ENCODE measurements at regions not wholly inside any gene's neighbourhood (a gene's known extent, or its start where the extent isn't known, plus 50 kb on each side); places are given as distances from the start of the nearest gene placed in this dataset.
A peak's percentile ranks its signal among the peaks of the same experiment; 100 is the strongest.

GRCh38 chr10:29805134-29805723 is 170.5 kb upstream of the SVIL start:
- Histone ChIP-seq H3K4me3 (ENCODE audit: low read length) (no peak overlapping the region), H3K27me3 (ENCODE audit: control insufficient read depth in 2 of 2, insufficient read depth in 2 of 2, low read length in 2 of 2) (no peaks in the 10 kb centered on the region), H3K36me3 (ENCODE audit: control insufficient read depth in 2 of 3, insufficient read depth in 3 of 3, low read length in 3 of 3) (no peaks in the 10 kb centered on the region), H3K4me1 (ENCODE audit: control insufficient read depth in 2 of 2, insufficient read depth in 2 of 2, low read length in 2 of 2) (no peaks in the 10 kb centered on the region), H3K9me3 (ENCODE audit: control insufficient read depth in 2 of 3, low read length in 3 of 3) (no peaks in the 10 kb centered on the region), H3K27ac (ENCODE audit: low read depth, low read length) (no peak overlapping the region)
- Mint-ChIP-seq H3K27ac (no peak overlapping the region), H3K36me3 (peaks cover 0 to 7% (median 0%) of the 10 kb centered on the region in 5 donors), H3K4me1 (peaks cover 0 to 8% (median 0%) of the 10 kb centered on the region in 7 donors), H3K4me3 (no peak overlapping the region), H3K27me3 (peaks cover 7 to 24% (median 14%) of the 10 kb centered on the region in 5 donors), H3K9me3 (peaks cover 0 to 10% (median 0%) of the 10 kb centered on the region in 11 donors)
- ATAC-seq (no peak), DNase-seq (no peak)
- intact Hi-C loops (cut with micrococcal nuclease): no loop called here
- CTCF ChIA-PET: no interaction called here
- POLR2A ChIA-PET: no interaction called here

- no peak overlapping the region for H3K4me3 Mint-ChIP-seq
- ATAC-seq (peak; percentile 52), DNase-seq (no peak)
- Histone ChIP-seq H3K27me3 (ENCODE audit: control insufficient read depth in 2 of 2, insufficient read depth in 2 of 2, low read length in 2 of 2) (no peaks in the 10 kb centered on the region), H3K4me3 (ENCODE audit: low read length) (no peak overlapping the region), H3K9me3 (ENCODE audit: control insufficient read depth in 2 of 3, low read length in 3 of 3) (no peaks in the 10 kb centered on the region), H3K36me3 (ENCODE audit: control insufficient read depth in 2 of 3, insufficient read depth in 3 of 3, low read length in 3 of 3) (no peaks in the 10 kb centered on the region), H3K4me1 (ENCODE audit: control insufficient read depth in 2 of 2, insufficient read depth in 2 of 2, low read length in 2 of 2) (no peaks in the 10 kb centered on the region), H3K27ac (ENCODE audit: low read depth, low read length) (no peak overlapping the region)
- ChIA-PET CTCF (no interaction called here), POLR2A (no interaction called here)
- peaks cover 0 to 7% (median 0%) of the 10 kb centered on the region in 11 donors for H3K9me3 Mint-ChIP-seq
- peaks cover 0 to 4% (median 0%) of the 10 kb centered on the region in 5 donors for H3K36me3 Mint-ChIP-seq
- peaks cover 0 to 5% (median 0%) of the 10 kb centered on the region in 7 donors for H3K4me1 Mint-ChIP-seq
- peaks cover 4 to 19% (median 10%) of the 10 kb centered on the region in 5 donors for H3K27me3 Mint-ChIP-seq
- H3K27ac Mint-ChIP-seq: no peak overlapping the region
- intact Hi-C loops (cut with micrococcal nuclease): no loop called here
These were observed 169.5 kb upstream of the SVIL start for GRCh38 chr10:29804025-29804852.

- Histone ChIP-seq H3K9me3 (ENCODE audit: control insufficient read depth in 2 of 3, low read length in 3 of 3) (no peaks in the 10 kb centered on the region), H3K36me3 (ENCODE audit: control insufficient read depth in 2 of 3, insufficient read depth in 3 of 3, low read length in 3 of 3) (no peaks in the 10 kb centered on the region), H3K27ac (ENCODE audit: low read depth, low read length) (no peak overlapping the region), H3K27me3 (ENCODE audit: control insufficient read depth in 2 of 2, insufficient read depth in 2 of 2, low read length in 2 of 2) (no peaks in the 10 kb centered on the region), H3K4me3 (ENCODE audit: low read length) (no peak overlapping the region), H3K4me1 (ENCODE audit: control insufficient read depth in 2 of 2, insufficient read depth in 2 of 2, low read length in 2 of 2) (no peaks in the 10 kb centered on the region)
- ChIA-PET CTCF (no interaction called here), POLR2A (no interaction called here)
- Mint-ChIP-seq H3K4me1 (peaks cover 0 to 5% (median 0%) of the 10 kb centered on the region in 7 donors), H3K27me3 (peaks cover 3 to 13% (median 10%) of the 10 kb centered on the region in 5 donors), H3K36me3 (peaks cover 0 to 4% (median 0%) of the 10 kb centered on the region in 5 donors), H3K27ac (no peak overlapping the region), H3K4me3 (no peak overlapping the region), H3K9me3 (peaks cover 0 to 7% (median 0%) of the 10 kb centered on the region in 11 donors)
- no peak for ATAC-seq
- intact Hi-C loops (cut with micrococcal nuclease): no loop called here
- DNase-seq: no peak
These were observed 167.4 kb upstream of the SVIL start for GRCh38 chr10:29802171-29802570.

GRCh38 chr10:29798921-29799690 is 164.3 kb upstream of the SVIL start:
- DNase-seq (no peak), ATAC-seq (no peak)
- Mint-ChIP-seq H3K36me3 (peaks cover 0 to 4% (median 0%) of the 10 kb centered on the region in 5 donors), H3K27me3 (peaks cover 0 to 7% (median 3%) of the 10 kb centered on the region in 5 donors), H3K4me1 (peaks cover 0 to 5% (median 0%) of the 10 kb centered on the region in 7 donors), H3K4me3 (no peak overlapping the region), H3K9me3 (peaks cover 0 to 7% (median 0%) of the 10 kb centered on the region in 11 donors), H3K27ac (no peak overlapping the region)
- intact Hi-C loops (cut with micrococcal nuclease): no loop called here
- no peaks in the 10 kb centered on the region for H3K36me3 ChIP-seq (ENCODE audit: control insufficient read depth in 2 of 3, insufficient read depth in 3 of 3, low read length in 3 of 3)
- H3K4me3 ChIP-seq (ENCODE audit: low read length): no peak overlapping the region
- no peak overlapping the region for H3K27ac ChIP-seq (ENCODE audit: low read depth, low read length)
- no peaks in the 10 kb centered on the region for H3K4me1 ChIP-seq (ENCODE audit: control insufficient read depth in 2 of 2, insufficient read depth in 2 of 2, low read length in 2 of 2)
- ChIA-PET CTCF (no interaction called here), POLR2A (no interaction called here)
- no peaks in the 10 kb centered on the region for H3K27me3 ChIP-seq (ENCODE audit: control insufficient read depth in 2 of 2, insufficient read depth in 2 of 2, low read length in 2 of 2)
- H3K9me3 ChIP-seq (ENCODE audit: control insufficient read depth in 2 of 3, low read length in 3 of 3): no peaks in the 10 kb centered on the region

GRCh38 chr10:29797616-29798015 is 162.8 kb upstream of the SVIL start:
- Mint-ChIP-seq H3K27me3 (peaks cover 0 to 4% (median 3%) of the 10 kb centered on the region in 5 donors), H3K9me3 (peaks cover 0 to 1% (median 0%) of the 10 kb centered on the region in 11 donors), H3K4me3 (no peak overlapping the region), H3K36me3 (peaks cover 0 to 4% (median 0%) of the 10 kb centered on the region in 5 donors), H3K4me1 (no peaks in the 10 kb centered on the region), H3K27ac (no peak overlapping the region)
- Histone ChIP-seq H3K27me3 (ENCODE audit: control insufficient read depth in 2 of 2, insufficient read depth in 2 of 2, low read length in 2 of 2) (no peaks in the 10 kb centered on the region), H3K36me3 (ENCODE audit: control insufficient read depth in 2 of 3, insufficient read depth in 3 of 3, low read length in 3 of 3) (no peaks in the 10 kb centered on the region), H3K4me1 (ENCODE audit: control insufficient read depth in 2 of 2, insufficient read depth in 2 of 2, low read length in 2 of 2) (no peaks in the 10 kb centered on the region), H3K9me3 (ENCODE audit: control insufficient read depth in 2 of 3, low read length in 3 of 3) (no peaks in the 10 kb centered on the region), H3K27ac (ENCODE audit: low read depth, low read length) (no peak overlapping the region), H3K4me3 (ENCODE audit: low read length) (no peak overlapping the region)
- DNase-seq: no peak
- ChIA-PET CTCF (no interaction called here), POLR2A (no interaction called here)
- ATAC-seq: no peak
- intact Hi-C loops (cut with micrococcal nuclease): no loop called here

- Histone ChIP-seq H3K36me3 (ENCODE audit: control insufficient read depth in 2 of 3, insufficient read depth in 3 of 3, low read length in 3 of 3) (no peaks in the 10 kb centered on the region), H3K9me3 (ENCODE audit: control insufficient read depth in 2 of 3, low read length in 3 of 3) (no peaks in the 10 kb centered on the region), H3K27me3 (ENCODE audit: control insufficient read depth in 2 of 2, insufficient read depth in 2 of 2, low read length in 2 of 2) (no peaks in the 10 kb centered on the region), H3K4me1 (ENCODE audit: control insufficient read depth in 2 of 2, insufficient read depth in 2 of 2, low read length in 2 of 2) (no peaks in the 10 kb centered on the region), H3K4me3 (ENCODE audit: low read length) (no peak overlapping the region), H3K27ac (ENCODE audit: low read depth, low read length) (no peak overlapping the region)
- ChIA-PET CTCF (no interaction called here), POLR2A (no interaction called here)
- Mint-ChIP-seq H3K27me3 (peaks cover 0 to 7% (median 3%) of the 10 kb centered on the region in 5 donors), H3K9me3 (no peaks in the 10 kb centered on the region), H3K36me3 (no peaks in the 10 kb centered on the region), H3K27ac (no peak overlapping the region), H3K4me3 (no peak overlapping the region), H3K4me1 (no peaks in the 10 kb centered on the region)
- DNase-seq (no peak), ATAC-seq (no peak)
- intact Hi-C loops (cut with micrococcal nuclease): no loop called here
These were observed 161.1 kb upstream of the SVIL start for GRCh38 chr10:29795850-29796249.
